DMS53 (cell line): ENCODE measurements at regions not wholly inside any gene's neighbourhood (a gene's known extent, or its start where the extent isn't known, plus 50 kb on each side); places are given as distances from the start of the nearest gene placed in this dataset.
A peak's percentile ranks its signal among the peaks of the same experiment; 100 is the strongest.

Experiments
- DNase-seq: peaks from one replicate; lab custom pipeline; 2025; lab: John Stamatoyannopoulos, UW

DNA sequence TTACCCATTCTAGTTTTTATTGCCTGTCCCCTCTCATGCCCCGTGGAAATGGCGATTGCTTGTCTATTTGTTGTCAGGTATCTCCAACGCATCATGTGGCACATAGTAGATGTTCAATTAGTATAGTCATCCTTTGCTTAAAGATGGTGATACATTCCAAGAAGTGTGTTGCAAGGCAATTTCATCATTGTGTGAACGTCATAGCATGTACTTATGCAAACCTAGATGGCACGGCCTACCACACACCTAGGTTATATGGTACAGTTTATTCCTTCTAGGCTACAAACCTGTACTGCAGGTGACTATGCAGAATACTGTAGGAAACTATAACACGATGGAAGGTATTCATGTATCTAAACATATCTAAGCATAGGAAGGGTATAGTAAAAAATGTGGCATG lies 163.9 kb upstream of the DAPK1 start:
- DNase-seq, result no peak

- no peak for DNase-seq
Observed at GRCh38 chr9:87334366-87334765, 163.3 kb upstream of the DAPK1 start.

GRCh38 chr9:87336407-87336806 lies 161.3 kb upstream of the DAPK1 start:
- DNase-seq, result peak; percentile 43

- peak; percentile 85 for DNase-seq
Observed at GRCh38 chr9:87336914-87337333, 160.7 kb upstream of the DAPK1 start.

- DNase-seq, result peak; percentile 39
Observed at GRCh38 chr9:87337335-87338087, 160.2 kb upstream of the DAPK1 start.

DNA sequence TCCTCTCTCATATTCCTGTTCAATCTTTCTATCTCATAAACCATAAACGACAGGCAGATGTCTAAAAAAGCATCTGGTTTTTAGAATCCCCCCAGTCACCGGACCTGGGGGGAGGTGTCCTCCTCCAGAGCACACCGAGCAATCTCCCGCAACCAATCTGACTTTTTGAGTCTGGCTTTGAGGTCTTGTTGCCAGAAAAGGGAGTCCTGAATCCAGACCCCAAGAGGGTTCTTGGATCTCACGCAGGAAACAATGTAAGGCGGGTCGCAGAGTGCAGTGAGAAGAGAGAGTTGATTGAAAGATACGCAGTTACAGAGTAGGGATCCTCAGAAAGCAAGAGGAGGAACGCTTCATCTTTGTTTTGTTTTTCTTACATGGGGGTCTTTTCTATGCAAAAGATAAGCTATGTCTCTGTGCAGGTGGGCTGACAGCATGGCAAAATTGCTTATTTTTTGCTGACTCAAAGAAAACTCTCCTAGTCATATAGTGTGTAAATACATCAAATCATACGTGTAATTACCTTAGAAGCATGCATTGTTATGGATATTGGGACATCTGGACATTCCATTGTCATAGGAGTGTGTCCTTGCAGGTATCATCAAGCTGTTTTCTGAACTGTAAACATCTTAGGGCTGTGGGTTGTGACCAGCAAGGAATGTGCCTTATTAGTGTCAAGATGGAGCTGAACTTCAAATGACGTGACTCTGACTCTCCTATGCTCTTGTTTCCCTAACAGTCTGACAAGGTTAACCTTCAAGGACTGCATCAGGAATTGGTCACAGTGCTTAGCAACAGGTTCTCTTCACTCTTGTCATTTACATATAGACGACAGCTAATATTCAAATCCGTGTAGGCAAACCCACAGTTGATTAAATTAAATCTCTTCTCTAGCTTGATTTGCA lies 159.3 kb upstream of the DAPK1 start:
- no peak for DNase-seq

GRCh38 chr9:87340391-87340790 lies 157.3 kb upstream of the DAPK1 start:
- no peak for DNase-seq

DNA sequence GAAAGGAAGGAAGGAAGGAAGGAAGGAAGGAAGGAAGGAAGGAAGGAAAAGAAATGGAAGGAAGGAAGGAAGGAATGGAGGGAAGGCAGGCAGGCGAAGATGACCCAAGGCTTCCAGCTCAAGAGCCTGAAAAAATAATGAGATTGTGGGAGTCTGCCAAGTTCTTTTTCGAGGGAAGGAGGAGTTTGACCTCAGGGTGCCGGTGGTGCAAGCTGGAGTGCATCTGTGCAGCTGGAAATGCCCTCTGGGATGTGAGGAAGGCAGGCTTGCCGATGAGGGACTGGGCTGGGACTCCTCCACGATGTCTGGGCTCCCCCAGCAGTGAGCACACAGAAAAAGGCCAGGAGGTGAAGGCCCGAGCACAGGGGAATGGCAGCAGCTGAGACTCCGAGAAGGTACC lies 154.9 kb upstream of the DAPK1 start:
- no peak for DNase-seq

DNA sequence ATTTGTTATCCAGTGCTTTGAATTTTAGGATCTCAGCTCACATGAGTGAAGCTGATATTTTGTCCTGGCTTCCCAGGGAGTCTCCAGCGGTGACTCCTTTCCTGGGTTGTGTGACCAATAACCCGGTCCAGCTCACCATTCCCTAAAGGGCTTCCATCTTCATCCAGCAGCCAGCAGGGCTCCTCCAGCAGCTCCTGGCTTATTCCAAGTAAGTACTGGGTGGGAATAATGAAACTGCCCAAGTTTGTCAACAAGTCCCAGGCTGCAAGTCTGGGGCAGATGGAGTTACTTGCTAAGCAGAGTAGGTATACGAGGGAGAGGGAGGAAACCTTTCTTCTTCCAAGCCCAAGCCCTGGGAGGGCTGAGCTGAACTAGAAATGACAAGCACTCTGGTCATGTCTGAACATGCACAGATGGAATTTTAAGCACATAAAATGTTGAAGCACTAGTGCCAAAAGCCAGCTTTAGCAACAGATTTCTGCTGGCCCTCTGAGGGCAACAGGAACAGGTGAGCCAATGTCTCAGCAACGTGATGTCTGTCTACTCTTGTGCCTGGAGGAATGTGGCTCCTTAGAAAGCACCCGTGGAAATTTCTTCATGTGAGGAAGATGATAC lies 153.7 kb upstream of the DAPK1 start:
- no peak for DNase-seq

- DNase-seq, result no peak
Observed at GRCh38 chr9:87346061-87346665, 151.5 kb upstream of the DAPK1 start.

DNA sequence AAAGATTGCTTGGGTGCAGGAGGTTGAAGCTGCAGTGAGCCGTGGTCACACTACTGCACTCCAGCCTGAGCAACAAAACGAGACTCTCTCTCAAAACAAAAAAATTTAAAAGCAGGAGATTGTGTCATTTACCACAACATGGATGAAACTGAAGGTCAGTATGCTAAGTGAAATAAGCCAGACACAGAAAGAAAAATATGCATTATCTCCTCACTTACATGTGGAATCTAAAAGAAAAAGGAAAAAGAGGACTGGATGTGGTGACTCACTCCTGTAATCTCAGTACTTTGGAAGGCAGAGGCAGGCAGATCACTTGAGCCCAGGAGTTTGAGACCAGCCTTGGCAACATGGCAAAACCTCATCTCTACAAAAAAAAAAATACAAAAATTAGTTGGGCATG lies 146.8 kb upstream of the DAPK1 start:
- no peak for DNase-seq

- DNase-seq, result no peak
Observed at GRCh38 chr9:87353301-87353700, 144.4 kb upstream of the DAPK1 start.

GRCh38 chr9:87354147-87354546 lies 143.5 kb upstream of the DAPK1 start:
- DNase-seq, result no peak

GRCh38 chr9:87357600-87357999 lies 140.1 kb upstream of the DAPK1 start:
- no peak for DNase-seq

DNA sequence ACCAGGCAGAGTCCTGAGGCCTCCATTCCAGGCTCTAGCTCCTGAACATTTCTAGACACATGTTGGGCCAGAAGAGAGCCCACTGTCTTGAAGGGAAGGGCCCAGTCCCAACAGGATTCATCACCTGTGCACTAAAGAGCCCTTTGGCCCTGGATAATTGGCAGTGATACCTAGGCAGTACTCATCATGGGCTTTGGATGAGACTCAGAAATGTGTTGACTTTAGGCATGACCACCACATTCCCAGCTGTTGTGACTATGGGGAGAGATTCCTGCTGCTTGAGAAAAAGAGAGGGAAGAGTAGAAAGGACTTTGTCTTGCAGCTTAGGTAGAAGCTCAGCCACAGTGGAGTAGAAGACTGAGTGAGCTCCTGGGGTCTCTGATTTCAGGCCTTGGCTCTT lies 138.4 kb upstream of the DAPK1 start:
- DNase-seq, result no peak

GRCh38 chr9:87359958-87360601 lies 137.6 kb upstream of the DAPK1 start:
- DNase-seq, result no peak

GRCh38 chr9:87370049-87370685 lies 127.5 kb upstream of the DAPK1 start:
- DNase-seq, result no peak

DNA sequence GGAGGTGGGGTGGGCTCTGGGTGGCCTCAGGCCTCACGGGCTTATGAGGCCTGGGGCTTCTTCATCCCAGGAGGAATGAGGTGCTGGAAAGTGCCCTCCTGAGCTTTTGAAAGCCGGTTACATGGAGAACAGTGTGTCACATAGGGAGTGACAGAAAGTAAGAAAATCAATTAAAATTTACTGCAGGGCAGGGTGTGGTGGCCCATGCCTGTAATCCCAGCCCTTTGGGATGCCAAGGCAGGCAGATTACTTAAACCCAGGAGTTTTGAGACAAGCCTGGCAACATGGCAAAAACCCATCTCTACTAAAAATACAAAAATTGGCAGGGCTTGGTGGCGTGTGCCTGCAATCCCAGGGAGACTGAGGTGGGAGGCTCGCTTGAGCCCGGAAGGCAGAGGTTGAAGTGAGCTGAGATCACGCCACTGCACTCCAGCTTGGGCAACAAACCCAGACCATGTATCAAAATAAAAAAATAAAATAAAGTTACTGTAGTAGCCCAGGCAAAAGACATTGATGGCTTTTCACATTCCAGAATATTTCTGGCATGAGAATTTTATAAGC lies 125.8 kb upstream of the DAPK1 start:
- no peak for DNase-seq

- DNase-seq, result no peak
Observed at GRCh38 chr9:87372356-87372851, 125.3 kb upstream of the DAPK1 start.

DNA sequence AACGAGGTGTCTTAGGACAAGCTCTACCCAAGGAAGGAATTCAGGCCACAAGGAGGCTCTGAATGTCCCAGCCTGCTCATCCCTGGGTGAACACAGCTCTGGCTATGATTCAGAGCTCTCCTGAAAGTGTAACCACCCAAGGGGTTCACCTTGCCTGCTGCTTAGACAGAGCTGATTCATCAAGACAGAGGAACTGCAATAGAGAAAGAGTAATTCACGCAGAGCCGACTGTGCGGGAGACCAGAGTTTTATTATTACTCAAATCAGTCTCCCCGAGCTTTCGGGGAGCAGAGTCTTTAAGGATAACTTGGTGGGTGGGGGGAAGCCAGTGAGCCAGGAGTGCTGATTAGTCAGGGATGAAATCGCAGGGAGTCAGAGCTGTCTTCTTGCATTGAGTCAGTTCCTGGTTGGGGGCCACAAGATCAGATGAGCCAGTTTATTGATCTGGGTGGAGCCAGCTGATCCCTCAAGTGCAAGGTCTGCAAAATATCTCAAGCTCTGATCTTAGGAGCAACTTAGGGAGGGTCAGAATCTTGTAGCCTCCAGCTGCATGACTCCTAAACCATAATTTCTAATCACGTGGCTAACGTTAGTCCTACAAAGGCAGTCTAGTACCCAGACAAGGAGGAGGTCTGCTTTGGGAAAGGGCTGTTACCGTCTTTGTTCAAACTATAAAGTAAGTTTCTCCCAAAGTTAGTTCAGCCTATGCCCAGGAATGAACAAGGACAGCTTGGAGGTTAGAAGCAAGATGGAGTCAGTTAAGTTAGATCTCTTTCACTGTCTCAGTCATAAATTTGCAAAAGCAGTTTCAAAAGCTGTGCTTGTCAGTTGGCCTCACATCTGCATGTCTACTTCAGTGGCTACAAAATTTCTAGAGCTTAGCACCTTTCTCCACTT lies 123.4 kb upstream of the DAPK1 start:
- DNase-seq, result peak; percentile 23
